Endothelial cell of umbilical vein (primary cell): ENCODE measurements at regions not wholly inside any gene's neighbourhood (a gene's known extent, or its start where the extent isn't known, plus 50 kb on each side); places are given as distances from the start of the nearest gene placed in this dataset.

Source experiments
- BruUV-seq: library from RNA; stranded (reverse); fragments of 400-500 nt; replicated peaks from 2 replicates; lab custom pipeline; 2021; lab: Mats Ljungman, UMichigan
- CTCF ChIA-PET: fragments of 300-600, 350-600 bp; sonication (Branson Sonifier 250); formaldehyde crosslinking; loops from one replicate; lab custom pipeline; 2021; ENCODE audit warnings: antibody characterized with exemption, inconsistent platforms; lab: Charles Lee
- POLR2A ChIA-PET: fragments of 300-600, 350-600 bp; sonication (Branson Sonifier 250); formaldehyde crosslinking; loops from one replicate; lab custom pipeline; 2021; ENCODE audit warnings: antibody characterized with exemption, inconsistent platforms; lab: Charles Lee
- DNase-seq: peaks from one replicate; pipeline ENCODE4 v3.0.0-alpha.2; 2011; ENCODE audit warnings: low read depth, low spot score
- FAIRE-seq: peaks from 2 replicates; lab custom pipeline; 2011; peaks lifted over from hg19 to GRCh38; lab: Jason Lieb, UNC
- H2AFZ ChIP-seq: 2 replicates; pipeline ENCODE4 v1.6.0; 2012; ENCODE audit warnings: low read depth, low read length, control low read depth, inconsistent platforms
- H3K27ac ChIP-seq: 2 replicates; pipeline ENCODE4 v1.5.1; 2011; ENCODE audit warnings: low read depth, mild to moderate bottlenecking, control low read depth, low read length, moderate library complexity; ENCODE audit not compliant: insufficient read depth
- H3K27me3 ChIP-seq, 2 experiments: 2 replicates each; pipeline versions ENCODE4 v1.6.0 to v1.6.1; 2011; ENCODE audit warnings: low read length in 2 of 2, mixed read lengths in 1 of 2; ENCODE audit not compliant: control insufficient read depth in 2 of 2, insufficient read depth in 2 of 2
- H3K36me3 ChIP-seq, 2 experiments: 2 replicates in 1 of 2; 3 replicates in 1 of 2; pipeline ENCODE4 v1.5.1; 2011; ENCODE audit warnings: low read length in 2 of 2, mild to moderate bottlenecking in 1 of 2, moderate library complexity in 1 of 2; ENCODE audit not compliant: control insufficient read depth in 2 of 2, insufficient read depth in 2 of 2; ENCODE audit errors: extremely low read depth in 1 of 2
- H3K4me1 ChIP-seq: 3 replicates; pipeline ENCODE4 v1.5.1; 2011; ENCODE audit warnings: mild to moderate bottlenecking, low read length; ENCODE audit not compliant: control insufficient read depth, insufficient read depth; ENCODE audit errors: extremely low read depth
- H3K4me2 ChIP-seq: 2 replicates; pipeline ENCODE4 v1.6.1; 2011; ENCODE audit warnings: low read length, control low read depth, mixed read lengths; ENCODE audit not compliant: insufficient read depth
- H3K4me3 ChIP-seq, 3 experiments: fragments of 200-600 bp in 1 of 3; sonication (generic), shearing (Covaris generic) in 1 of 3; replicated peaks in 1 of 3; 2 replicates each; pipeline ENCODE4 v1.5.1; 2011 to 2016; ENCODE audit warnings: control low read depth in 3 of 3, low read length in 3 of 3, mild to moderate bottlenecking in 2 of 3, inconsistent platforms in 1 of 3, low read depth in 1 of 3, moderate library complexity in 1 of 3; ENCODE audit not compliant: insufficient read depth in 1 of 3
- H3K79me2 ChIP-seq: 2 replicates; pipeline ENCODE4 v1.6.0; 2012; ENCODE audit warnings: low read length, inconsistent platforms; ENCODE audit not compliant: control insufficient read depth, insufficient read depth
- H3K9ac ChIP-seq: replicated peaks from 2 replicates; pipeline ENCODE3; 2011; ENCODE audit warnings: low read length, control low read depth; ENCODE audit not compliant: insufficient read depth; ENCODE audit errors: extremely low read depth
- H3K9me1 ChIP-seq: replicated peaks from 3 replicates; pipeline ENCODE4 v1.6.0; 2011; ENCODE audit warnings: mild to moderate bottlenecking, low read length; ENCODE audit not compliant: control insufficient read depth, insufficient read depth; ENCODE audit errors: extremely low read depth
- H3K9me3 ChIP-seq: replicated peaks from 2 replicates; pipeline ENCODE4 v1.5.1; 2012; ENCODE audit warnings: low read length, inconsistent platforms; ENCODE audit not compliant: control insufficient read depth, insufficient read depth
- H4K20me1 ChIP-seq: replicated peaks from 2 replicates; pipeline ENCODE3; 2011; ENCODE audit warnings: mild to moderate bottlenecking, low read length; ENCODE audit not compliant: control insufficient read depth, insufficient read depth; ENCODE audit errors: extremely low read depth
- CTCF ChIP-seq, 2 donors: IDR thresholded peaks; 1 replicate in 1 of 2; 2 replicates in 1 of 2; pipeline ENCODE4 v1.5.1; 2011; ENCODE audit warnings: low read length in 2 of 2, mild to moderate bottlenecking in 2 of 2, moderate library complexity in 2 of 2, control low read depth in 1 of 2, inconsistent platforms in 1 of 2, low read depth in 1 of 2; ENCODE audit not compliant: insufficient read depth in 1 of 2; ENCODE audit errors: extremely low read depth in 1 of 2
- EZH2 ChIP-seq: IDR thresholded peaks from 2 replicates; pipeline ENCODE4 v1.6.1; 2012; ENCODE audit warnings: borderline replicate concordance, low read depth, mild to moderate bottlenecking, moderate library complexity, low read length, inconsistent platforms; ENCODE audit not compliant: severe bottlenecking
- FOS ChIP-seq: IDR thresholded peaks from 2 replicates; pipeline ENCODE4 v1.6.1; 2011; ENCODE audit warnings: mild to moderate bottlenecking, low read length, moderate library complexity, borderline replicate concordance; ENCODE audit not compliant: insufficient read depth
- GATA2 ChIP-seq: IDR thresholded peaks from 2 replicates; pipeline ENCODE4 v1.7.0; 2011; ENCODE audit warnings: low read depth, mild to moderate bottlenecking, moderate library complexity, mixed read lengths, low read length; ENCODE audit not compliant: insufficient read length, insufficient read depth
- JUN ChIP-seq: IDR thresholded peaks from 2 replicates; pipeline ENCODE4 v1.6.1; 2011; ENCODE audit warnings: borderline replicate concordance, low read depth; ENCODE audit not compliant: insufficient read length, insufficient read depth
- MAX ChIP-seq: IDR thresholded peaks from 2 replicates; pipeline ENCODE4 v1.6.1; 2011; ENCODE audit not compliant: insufficient read depth, insufficient read length
- MYC ChIP-seq: IDR thresholded peaks from one replicate; pipeline ENCODE4 v1.6.1; 2011; ENCODE audit warnings: mild to moderate bottlenecking, low read depth, low read length
- POLR2A ChIP-seq: IDR thresholded peaks from 2 replicates; pipeline ENCODE4 v1.6.1; 2012; ENCODE audit warnings: low read depth, mild to moderate bottlenecking, control low read depth, low read length
- POLR2AphosphoS5 ChIP-seq: IDR thresholded peaks from 2 replicates; pipeline ENCODE4 v1.6.1; 2012; ENCODE audit warnings: low read depth, mild to moderate bottlenecking, control low read depth, low read length, moderate library complexity; ENCODE audit not compliant: insufficient read depth
- dilution Hi-C: fragments of 300-500 bp; cut with MboI; formaldehyde crosslinking; loops from one replicate; pipeline ENCODE4 v1.15.0; 2019; ENCODE audit warnings: low sequenced_read_pairs; ENCODE audit not compliant: extremely low pct_ligation_motif_present
- intact Hi-C: fragments of 100-400 bp; cut with micrococcal nuclease; formaldehyde crosslinking; loops from one replicate; pipeline ENCODE4 v1.10.0; 2022

GRCh38 chr6:140181876-140182275 lies 807.4 kb upstream of the CITED2 start:
- H3K36me3 ChIP-seq, result no peaks in the 10 kb centered on the region
- H3K9ac ChIP-seq, result no peak overlapping the region
- no TSS peak for BruUV-seq
- no peaks in the 10 kb centered on the region for H4K20me1 ChIP-seq
- ChIA-PET CTCF (interaction anchor here (1.7 kb wide), 1 partner anchor 8 kb away, joined by 4 read pairs; no protein-coding TSS in a partner anchor), POLR2A (no interaction called here)
- H3K4me3 ChIP-seq, result no peak overlapping the region
- H3K4me2 ChIP-seq, result no peak overlapping the region
- no peak overlapping the region for H3K27ac ChIP-seq
- FAIRE-seq (no peak), DNase-seq (no peak)
- dilution Hi-C loops, result no loop called here
- no peaks in the 10 kb centered on the region for H3K9me1 ChIP-seq
- no peaks in the 10 kb centered on the region for H3K9me3 ChIP-seq
- intact Hi-C loops, result no loop called here
- H3K4me1 ChIP-seq, result no peaks in the 10 kb centered on the region
- no peak for TF ChIP-seq CTCF (IDR thresholded peaks at IDR 0.05; ENCODE audit: extremely low read depth in 1 of 2, insufficient read depth in 1 of 2, low read depth in 1 of 2, low read length in 2 of 2)
- TF ChIP-seq POLR2A, result no peak
- no peak for TF ChIP-seq MAX
- TF ChIP-seq POLR2AphosphoS5, result no peak
- TF ChIP-seq FOS, result no peak
- TF ChIP-seq EZH2, result no peak
- no peak for TF ChIP-seq GATA2
- TF ChIP-seq JUN, result no peak
- no peak for TF ChIP-seq MYC
- H3K79me2 ChIP-seq, result no peaks in the 10 kb centered on the region
- no peak overlapping the region for H2AFZ ChIP-seq
- no peaks in the 10 kb centered on the region for H3K27me3 ChIP-seq
